ENCODE measurements at regions not wholly inside any gene's neighbourhood (a gene's known extent, or its start where the extent isn't known, plus 50 kb on each side); places are given as distances from the start of the nearest gene placed in this dataset.

DNA sequence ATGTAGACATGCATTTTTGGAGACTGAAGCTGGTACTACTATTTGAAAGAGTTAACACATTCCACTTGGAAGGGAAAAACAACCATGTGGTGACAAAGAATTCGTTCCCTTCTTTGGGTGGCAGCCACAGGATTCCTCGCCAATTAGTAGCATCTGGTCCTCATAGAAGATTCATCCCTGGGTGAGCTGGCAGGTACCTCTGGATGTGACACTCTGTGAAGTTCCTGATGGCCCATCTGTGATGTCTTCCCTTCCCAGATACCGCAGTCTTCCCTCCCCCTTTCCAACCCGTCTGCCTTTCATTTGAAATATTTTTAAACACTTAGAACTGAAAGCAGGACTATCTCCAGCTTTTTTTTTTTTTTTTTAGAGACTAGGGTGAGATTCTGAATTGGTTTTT, 569.5 kb downstream of the TYW1 start:
- DNase-seq: no peak

DNA sequence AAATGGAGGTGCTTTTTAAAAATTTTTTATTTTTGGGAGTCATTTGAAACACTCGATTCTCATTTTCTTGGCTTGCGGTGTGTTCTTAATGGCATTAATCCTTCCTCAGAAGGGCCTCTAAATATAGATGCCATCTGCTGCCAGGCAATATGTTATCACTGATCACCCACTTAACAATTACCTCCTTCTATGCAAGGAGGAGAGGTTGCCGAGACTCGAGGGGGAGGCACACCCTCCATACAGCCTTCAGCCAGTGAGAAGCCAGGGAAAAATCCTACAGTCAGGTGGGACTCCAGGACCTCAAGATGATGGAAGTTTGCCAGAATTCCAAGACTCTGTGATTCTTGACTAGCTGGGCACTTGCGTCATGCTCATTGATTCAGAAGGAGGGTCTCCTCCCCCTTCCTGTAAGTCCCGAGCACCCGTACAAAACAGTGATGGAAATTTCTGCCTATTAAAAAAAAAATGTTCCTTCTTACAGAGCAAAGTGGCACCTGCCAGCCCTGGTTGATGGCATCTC, 574.5 kb downstream of the TYW1 start:
- DNase-seq: no peak

- DNase-seq: no peak
Measured at GRCh38 chr7:67573639-67574038, 577.0 kb downstream of the TYW1 start.

DNA sequence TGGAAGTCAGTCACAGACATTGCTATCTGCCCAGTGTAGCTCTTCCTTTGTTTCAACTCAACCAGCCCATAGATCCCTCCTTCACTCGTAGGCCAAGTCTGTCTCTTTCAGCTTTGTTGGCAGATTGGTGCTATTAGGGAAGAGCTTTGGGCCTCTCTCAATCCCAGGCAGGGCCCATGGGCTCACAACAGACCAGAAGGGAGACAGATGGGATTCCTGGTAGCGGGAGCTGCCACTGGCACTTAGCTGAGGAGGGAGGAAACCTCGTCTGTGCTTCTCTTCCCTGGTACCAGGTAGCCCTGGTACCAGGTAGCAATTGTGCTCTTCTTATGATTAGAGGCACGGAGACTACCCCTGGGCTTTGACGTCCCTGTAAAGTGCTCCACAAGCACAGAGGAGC, 592.0 kb downstream of the TYW1 start:
- no peak for DNase-seq

- no peak for DNase-seq
Measured at GRCh38 chr7:67589183-67589582, 592.5 kb downstream of the TYW1 start.

DNA sequence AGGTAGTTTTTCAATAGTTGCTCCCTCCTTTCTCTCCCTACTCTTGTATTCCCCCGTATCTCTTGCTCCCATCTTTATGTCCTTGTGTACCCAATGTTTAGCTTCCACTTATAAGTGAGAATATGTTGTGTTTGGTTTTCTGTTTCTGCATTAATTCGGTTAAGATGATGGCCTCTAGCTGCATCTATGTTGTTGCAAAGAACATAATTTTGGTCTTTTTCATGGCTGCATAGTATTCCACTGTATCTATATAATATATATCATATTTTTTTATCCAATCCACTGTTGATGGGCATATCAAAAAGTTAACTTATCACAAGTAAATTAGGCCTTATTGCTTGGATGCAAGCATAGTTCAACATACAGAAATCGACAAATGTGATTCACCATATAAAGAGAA, 594.0 kb downstream of the TYW1 start:
- DNase-seq: no peak

DNA sequence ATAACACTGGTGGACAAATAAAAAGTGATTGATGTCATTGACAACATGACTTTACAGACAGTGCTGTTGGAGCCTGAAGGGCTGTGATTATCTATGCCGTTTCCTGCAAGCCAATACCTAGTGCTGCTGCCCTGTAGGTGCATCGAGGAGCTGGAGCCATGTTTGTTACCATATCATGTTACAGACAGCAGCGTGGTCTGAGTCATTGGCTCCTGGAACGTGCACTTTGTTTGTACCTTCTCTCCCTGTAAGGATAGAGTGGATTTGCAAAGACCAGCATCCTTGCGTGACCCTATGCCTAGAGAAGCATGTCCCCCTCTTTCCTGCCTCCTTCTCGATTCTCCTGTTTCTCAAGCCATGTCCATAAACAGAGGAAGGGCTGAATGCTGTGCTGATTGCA, 597.2 kb downstream of the TYW1 start:
- no peak for DNase-seq

GRCh38 chr7:67595431-67596180, 599.0 kb downstream of the TYW1 start:
- no peak for DNase-seq

DNA sequence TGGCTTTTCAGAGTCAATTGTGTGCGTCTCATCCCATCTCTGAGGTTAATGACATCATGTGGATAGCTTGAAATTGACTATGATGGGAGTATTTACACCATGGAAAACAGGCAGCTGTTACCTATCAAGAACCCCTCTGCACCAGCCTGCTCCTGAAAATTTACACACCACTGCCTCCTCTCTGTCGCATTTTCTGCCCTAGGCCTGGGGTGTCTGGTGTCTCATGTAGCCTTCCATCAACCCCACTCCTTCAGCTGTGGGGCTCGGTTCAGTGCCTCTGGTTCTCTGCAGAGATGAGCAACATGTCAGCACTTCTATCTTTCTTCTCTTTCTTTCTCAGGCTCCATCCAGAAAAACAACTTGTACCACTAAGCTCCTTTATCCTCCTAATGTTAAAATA, 600.5 kb downstream of the TYW1 start:
- DNase-seq: no peak

DNA sequence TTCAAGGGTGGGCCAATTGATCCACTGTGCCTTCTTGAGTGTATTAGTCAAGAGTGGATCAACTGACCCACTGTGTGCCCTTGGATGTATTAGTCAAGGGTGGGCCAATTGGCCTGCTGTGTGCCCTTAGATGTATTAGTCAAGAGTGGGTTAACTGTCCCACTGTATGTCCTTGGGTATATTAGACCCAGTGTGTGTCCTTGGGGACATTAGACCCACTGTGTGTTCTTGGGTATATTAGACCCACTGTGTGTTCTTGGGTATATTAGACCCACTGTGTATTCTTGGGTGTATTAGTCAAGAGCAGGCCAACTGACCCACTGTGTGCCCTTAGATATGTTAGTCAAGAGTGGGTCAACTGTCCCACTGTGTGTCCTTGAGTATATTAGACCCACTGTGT, 601.8 kb downstream of the TYW1 start:
- no peak for DNase-seq

GRCh38 chr7:67599331-67600062, 602.9 kb downstream of the TYW1 start:
- DNase-seq: no peak

DNA sequence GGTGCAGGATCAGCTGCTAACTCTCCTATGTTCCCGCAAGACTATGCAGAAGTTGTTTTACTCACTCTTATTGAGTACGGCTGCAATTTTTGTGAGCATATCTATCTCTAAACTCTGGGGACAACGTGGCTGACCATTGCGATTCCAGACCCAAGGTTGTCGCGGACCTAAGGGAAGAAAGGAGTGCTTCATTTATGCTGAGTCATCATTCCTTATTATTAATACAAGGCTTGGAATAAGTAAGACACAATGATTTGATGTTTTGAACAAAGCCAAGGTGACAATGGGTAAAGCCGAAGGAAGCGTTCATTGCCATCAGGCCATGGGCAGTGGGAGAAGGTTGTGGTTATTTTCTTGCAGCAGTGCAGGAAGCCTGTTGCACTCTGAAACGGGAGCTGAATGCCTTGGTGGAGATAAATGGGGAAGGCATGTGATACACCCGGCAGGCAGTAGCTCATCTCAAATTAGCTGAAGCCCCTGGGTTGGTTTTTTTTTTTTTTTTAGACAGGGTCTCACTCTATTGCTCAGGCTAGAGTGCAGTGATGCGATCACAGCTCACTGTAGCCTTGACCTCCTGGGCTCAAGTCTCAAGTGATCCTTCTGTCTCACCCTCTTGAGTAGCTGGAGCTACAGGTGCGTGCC, 605.7 kb downstream of the TYW1 start:
- DNase-seq: no peak

DNA sequence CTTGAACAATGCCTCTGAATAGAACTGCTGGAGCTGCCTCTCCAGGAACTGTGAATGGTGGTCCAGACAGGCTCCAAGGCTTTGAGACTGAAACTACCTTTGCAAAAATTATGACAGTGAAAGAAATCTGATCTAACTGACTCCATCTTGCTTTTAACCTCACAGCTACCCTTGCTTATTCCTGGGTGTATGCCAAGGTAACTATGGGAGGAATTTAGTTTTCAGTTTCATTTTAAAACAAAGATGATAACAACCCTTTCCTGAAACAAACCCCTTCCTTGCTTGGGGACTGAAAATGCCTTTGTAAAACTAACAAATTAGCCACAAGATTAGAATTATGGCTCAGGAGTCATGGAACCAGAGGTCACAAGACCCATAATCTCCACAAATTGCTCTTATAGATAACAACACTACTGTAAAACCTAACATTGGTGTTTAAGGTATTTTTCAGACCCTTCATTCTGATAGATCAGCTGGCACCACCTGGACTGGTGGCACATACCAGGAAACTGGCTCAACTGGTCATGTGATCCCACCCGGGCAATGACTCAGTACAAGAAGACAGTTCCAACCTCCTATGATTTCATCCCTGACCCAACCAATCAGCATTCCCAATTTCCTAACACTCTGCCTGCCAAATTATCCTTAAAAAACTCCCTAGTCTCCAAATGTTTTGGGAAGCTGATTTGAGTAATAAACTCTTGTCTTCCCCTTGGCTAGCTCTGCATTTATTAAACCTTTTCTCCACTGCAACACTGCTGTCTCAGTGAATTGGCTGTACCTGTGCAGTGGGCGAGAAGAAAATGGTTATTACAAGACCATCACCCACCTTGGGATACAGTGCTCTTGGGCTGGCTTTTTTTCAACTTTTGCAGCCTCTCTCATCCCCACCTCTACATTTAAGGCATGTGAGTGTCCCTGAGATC, 608.1 kb downstream of the TYW1 start:
- DNase-seq: no peak

GRCh38 chr7:67608806-67609205, 612.2 kb downstream of the TYW1 start:
- DNase-seq: no peak

DNA sequence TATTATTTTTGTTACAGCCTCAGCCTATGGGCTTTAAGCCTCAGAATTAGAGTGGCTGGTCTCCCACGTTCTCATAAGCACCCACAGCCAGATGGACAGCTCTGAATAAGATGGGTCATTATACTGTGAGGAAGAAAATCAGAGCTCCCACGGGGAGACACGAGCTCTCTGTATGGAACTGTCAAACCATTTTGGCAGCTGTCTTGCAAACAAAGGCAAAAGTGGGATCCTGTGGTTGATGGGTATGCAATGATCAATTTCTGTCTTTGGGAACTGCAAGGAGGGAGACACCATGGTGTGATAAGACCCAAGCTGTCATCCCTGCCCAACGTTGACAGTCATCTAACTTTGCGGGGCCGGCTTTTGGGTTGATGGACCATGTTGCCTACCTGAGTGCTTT, 614.3 kb downstream of the TYW1 start:
- DNase-seq: no peak

- no peak for DNase-seq
Measured at GRCh38 chr7:67614843-67615242, 618.2 kb downstream of the TYW1 start.

DNA sequence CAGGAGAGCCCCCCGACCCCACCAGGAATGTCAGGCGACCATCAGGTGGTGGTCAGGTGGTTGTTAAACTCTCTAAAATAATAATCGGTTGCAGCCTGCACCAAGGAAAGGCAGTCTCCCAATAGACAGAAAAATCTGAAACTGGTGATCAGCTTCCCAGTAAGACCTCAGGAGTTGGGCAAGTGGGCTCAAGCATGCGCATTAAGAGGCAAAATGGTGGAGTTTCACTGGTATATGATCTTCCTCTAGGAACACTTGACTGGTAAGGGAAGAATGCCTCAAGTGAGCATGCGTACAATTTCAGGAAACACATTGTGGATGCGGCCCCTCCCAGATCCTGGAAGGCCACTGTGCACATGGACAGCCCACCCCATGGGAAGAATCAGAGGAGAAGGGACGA, 619.9 kb downstream of the TYW1 start:
- no peak for DNase-seq

DNA sequence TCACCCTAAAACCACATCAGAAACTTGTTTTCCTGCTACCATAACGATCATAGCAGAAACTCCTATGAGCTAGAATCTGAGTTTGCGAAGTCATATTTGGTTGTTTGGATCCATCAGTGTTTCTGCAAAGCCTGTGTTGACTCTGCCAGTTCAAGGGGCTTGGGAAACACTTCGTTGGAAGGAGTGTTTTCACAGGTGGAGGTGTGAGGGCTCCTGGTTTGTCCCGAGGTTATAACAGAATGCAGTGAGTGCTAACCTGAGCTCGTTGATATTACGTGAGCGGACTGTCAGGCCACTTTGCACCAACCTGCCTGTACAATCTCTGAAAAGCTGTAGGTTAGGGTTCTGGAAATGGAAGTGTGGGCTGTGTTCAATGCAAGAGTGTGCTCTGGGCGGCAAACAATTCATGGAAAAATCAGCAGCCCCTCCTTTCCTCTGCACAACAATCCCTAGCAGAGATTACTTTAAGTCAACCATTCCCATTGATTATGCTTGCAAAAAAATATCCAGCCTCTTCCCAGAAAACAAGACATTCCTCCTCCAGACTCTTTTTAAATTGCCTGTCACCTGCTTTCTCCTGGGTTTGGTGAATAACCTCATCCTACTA, 622.0 kb downstream of the TYW1 start:
- no peak for DNase-seq

DNA sequence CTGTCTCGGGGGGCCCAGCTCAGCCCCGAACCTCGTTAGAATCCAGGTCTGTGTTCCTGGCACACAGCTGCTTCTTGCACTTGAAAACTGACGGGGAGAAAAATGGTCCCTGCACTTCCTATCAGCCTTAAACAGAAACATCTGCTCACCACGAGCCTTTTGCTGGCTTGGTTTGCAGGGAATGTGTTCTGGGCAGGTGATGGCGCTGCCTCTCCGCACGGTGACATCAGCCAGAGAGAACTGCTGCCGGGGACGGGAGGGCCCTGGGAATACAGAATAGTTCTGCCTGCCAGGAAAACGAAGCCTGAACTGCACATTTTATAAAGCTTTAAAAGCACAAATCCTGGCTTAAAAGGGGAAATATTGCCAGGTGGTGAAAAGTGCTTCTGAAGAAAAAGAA, 622.5 kb downstream of the TYW1 start:
- no peak for DNase-seq

DNA sequence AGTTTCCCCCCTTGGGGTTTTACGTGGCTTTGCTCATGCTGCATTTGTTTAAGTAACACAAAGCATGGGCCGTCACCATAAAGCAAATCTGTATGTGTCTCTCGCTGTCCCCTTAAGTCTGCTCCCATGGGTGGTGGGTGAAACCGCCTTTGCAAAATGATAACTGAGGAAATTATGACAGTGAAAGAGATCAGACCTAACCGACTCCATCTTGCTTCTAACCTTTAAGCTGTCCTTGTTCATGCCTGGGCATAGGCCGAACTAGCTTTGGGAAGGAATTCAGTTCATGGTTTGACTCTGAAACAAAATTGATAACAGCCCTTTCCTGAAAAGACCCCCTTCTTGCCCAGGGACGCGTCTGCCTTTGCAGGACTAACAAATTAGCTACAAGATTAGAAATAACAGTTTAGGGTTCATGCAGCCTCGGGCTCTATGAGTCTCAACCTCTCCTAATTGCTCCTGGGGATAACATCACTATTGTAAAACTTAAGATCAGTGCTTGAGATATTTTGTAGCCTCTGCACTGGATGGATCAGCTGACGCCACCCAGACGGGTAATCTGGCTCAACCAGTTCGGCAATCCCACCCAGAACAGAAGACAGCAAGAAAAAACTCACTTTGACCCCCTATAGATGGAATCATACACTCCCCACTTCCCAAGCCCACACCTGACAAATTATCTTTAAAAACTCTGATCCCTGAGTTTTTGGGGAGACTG, 623.7 kb downstream of the TYW1 start:
- no peak for DNase-seq

- no peak for DNase-seq
Measured at GRCh38 chr7:67621704-67622103, 625.1 kb downstream of the TYW1 start.
